PC-3 (cell line): ENCODE measurements at regions not wholly inside any gene's neighbourhood (a gene's known extent, or its start where the extent isn't known, plus 50 kb on each side); places are given as distances from the start of the nearest gene placed in this dataset.

Experiments
- ATAC-seq: fragments of 200-7000 bp; cut with Tn5 transposase; 2 replicates; pipeline ENCODE4 v1.9.1; 2020; ENCODE audit warnings: mild to moderate bottlenecking, moderate library complexity
- BruUV-seq: library from RNA; stranded (reverse); fragments of 400-500 nt; replicated peaks from 2 replicates; lab custom pipeline; 2021; lab: Mats Ljungman, UMichigan
- CTCF ChIA-PET: fragments of 300-600 bp; sonication (Branson Sonifier 250); formaldehyde crosslinking; loops from one replicate; lab custom pipeline; 2022; ENCODE audit warnings: antibody characterized with exemption; lab: Charles Lee
- POLR2A ChIA-PET: fragments of 300-600 bp; sonication (Branson Sonifier 250); formaldehyde crosslinking; loops from one replicate; lab custom pipeline; 2022; ENCODE audit warnings: antibody characterized with exemption; ENCODE audit not compliant: unreplicated experiment; lab: Charles Lee
- DNase-seq: peaks from one replicate; pipeline ENCODE4 v3.0.0-alpha.2; 2015
- H2AFZ ChIP-seq: fragments of 300-600 bp; sonication (generic); 2 replicates; pipeline ENCODE4 v1.6.0; 2016; ENCODE audit warnings: antibody characterized with exemption, low read length
- H3F3A ChIP-seq: fragments of 300-600 bp; sonication (generic); one replicate; pipeline ENCODE4 v1.6.0; 2017; ENCODE audit warnings: antibody characterized with exemption, low read length, control low read depth, mild to moderate bottlenecking; ENCODE audit not compliant: unreplicated experiment
- H3K27ac ChIP-seq: fragments of 300-600 bp; sonication (generic); 2 replicates; pipeline ENCODE4 v1.5.1; 2016; ENCODE audit warnings: mild to moderate bottlenecking, low read length
- H3K27me3 ChIP-seq: fragments of 300-600 bp; sonication (generic); 2 replicates; pipeline ENCODE4 v1.6.1; 2016; ENCODE audit warnings: low read length, mixed read lengths
- H3K36me3 ChIP-seq: fragments of 300-600 bp; sonication (generic); 2 replicates; pipeline ENCODE4 v1.6.1; 2016; ENCODE audit warnings: low read depth, mixed run types, low read length, mixed read lengths
- H3K4me1 ChIP-seq: fragments of 300-600 bp; sonication (generic); 2 replicates; pipeline ENCODE4 v1.5.1; 2016; ENCODE audit warnings: low read length; ENCODE audit not compliant: insufficient read depth
- H3K4me2 ChIP-seq: fragments of 300-600 bp; sonication (generic); 2 replicates; pipeline ENCODE4 v1.6.0; 2016; ENCODE audit warnings: low read length
- H3K4me3 ChIP-seq: fragments of 300-600 bp; sonication (generic); 2 replicates; pipeline ENCODE4 v1.5.1; 2016; ENCODE audit warnings: mild to moderate bottlenecking, low read length, mixed read lengths
- H3K79me2 ChIP-seq: fragments of 300-600 bp; sonication (generic); 2 replicates; pipeline ENCODE4 v1.6.1; 2017; ENCODE audit warnings: low read length, mixed read lengths
- H3K9ac ChIP-seq: fragments of 300-600 bp; sonication (generic); 2 replicates; pipeline ENCODE4 v1.6.0; 2016; ENCODE audit warnings: mild to moderate bottlenecking, low read length
- H3K9me2 ChIP-seq: fragments of 300-600 bp; sonication (generic); replicated peaks from 2 replicates; pipeline ENCODE4 v1.6.1; 2016; ENCODE audit warnings: mixed run types, low read length, mixed read lengths
- H3K9me3 ChIP-seq: fragments of 300-600 bp; sonication (generic); 2 replicates; pipeline ENCODE4 v1.6.1; 2016; ENCODE audit warnings: low read length, mixed read lengths
- H4K20me1 ChIP-seq: fragments of 300-600 bp; sonication (generic); 2 replicates; pipeline ENCODE4 v1.6.1; 2016; ENCODE audit warnings: low read length, mixed read lengths
- CTCF ChIP-seq: fragments of 300-600 bp; sonication (generic); conservative IDR thresholded peaks from 2 replicates; pipeline ENCODE4 v1.5.1; 2017; ENCODE audit warnings: antibody characterized with exemption, low read depth, mild to moderate bottlenecking, low read length
- EZH2 ChIP-seq: fragments of 300-600 bp; sonication (generic); IDR thresholded peaks from one replicate; pipeline ENCODE4 v1.6.1; 2017; ENCODE audit warnings: antibody characterized with exemption, mild to moderate bottlenecking, low read length; ENCODE audit not compliant: unreplicated experiment
- EZH2phosphoT487 ChIP-seq: fragments of 300-600 bp; sonication (generic); IDR thresholded peaks from 2 replicates; pipeline ENCODE4 v1.6.1; 2018; ENCODE audit warnings: mild to moderate bottlenecking, antibody characterized with exemption, low read length, borderline replicate concordance
- intact Hi-C: fragments of 100-400 bp; cut with micrococcal nuclease; formaldehyde crosslinking; loops from 2 replicates; pipeline ENCODE4 v1.9.0; 2023

DNA sequence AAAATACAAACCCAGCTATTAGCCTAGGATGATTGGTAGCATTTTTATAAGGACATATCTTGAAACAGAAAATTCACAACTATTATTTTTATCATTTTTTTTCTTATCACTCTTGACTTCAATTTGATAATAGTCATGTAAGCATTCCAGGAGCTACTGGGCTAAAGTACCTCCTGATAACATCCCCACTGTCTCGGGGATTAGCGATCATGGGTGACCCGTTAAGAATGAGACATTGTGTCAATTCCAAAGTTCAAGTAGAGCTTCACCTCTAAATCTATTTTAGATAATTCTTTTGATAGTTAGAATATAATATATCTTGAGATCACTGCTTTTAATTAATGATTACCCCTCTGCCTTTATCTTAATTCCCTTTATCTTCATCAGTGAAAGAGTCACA, 1204.5 kb upstream of the CHAC2 start:
- ChIA-PET CTCF (no interaction called here), POLR2A (no interaction called here)
- no TSS peak for BruUV-seq
- Histone ChIP-seq H3K9me2 (no peaks in the 10 kb centered on the region), H3K4me2 (no peak overlapping the region), H2AFZ (no peak overlapping the region), H3K9me3 (no peaks in the 10 kb centered on the region), H3K36me3 (no peaks in the 10 kb centered on the region), H3K4me1 (no peaks in the 10 kb centered on the region), H4K20me1 (no peaks in the 10 kb centered on the region), H3K4me3 (no peak overlapping the region), H3K27me3 (no peaks in the 10 kb centered on the region), H3F3A (no peaks in the 10 kb centered on the region), H3K9ac (no peak overlapping the region), H3K27ac (no peak overlapping the region), H3K79me2 (no peaks in the 10 kb centered on the region)
- DNase-seq (no peak), ATAC-seq (no peak)
- intact Hi-C loops: no loop called here
- no peak for TF ChIP-seq CTCF
- no peak for TF ChIP-seq EZH2
- TF ChIP-seq EZH2phosphoT487: no peak

- no peak for DNase-seq
- Histone ChIP-seq H3K79me2 (no peaks in the 10 kb centered on the region), H2AFZ (no peak overlapping the region), H3K4me2 (no peak overlapping the region), H4K20me1 (no peaks in the 10 kb centered on the region), H3K27ac (no peak overlapping the region), H3F3A (no peaks in the 10 kb centered on the region), H3K4me3 (no peak overlapping the region), H3K36me3 (no peaks in the 10 kb centered on the region), H3K27me3 (no peaks in the 10 kb centered on the region), H3K9ac (no peak overlapping the region), H3K9me3 (no peaks in the 10 kb centered on the region), H3K9me2 (no peaks in the 10 kb centered on the region), H3K4me1 (no peaks in the 10 kb centered on the region)
- no peak for ATAC-seq
- ChIA-PET POLR2A (no interaction called here), CTCF (no interaction called here)
- TF ChIP-seq EZH2 (no peak), EZH2phosphoT487 (no peak)
- intact Hi-C loops: no loop called here
- no TSS peak for BruUV-seq
These were observed 1209.3 kb upstream of the CHAC2 start for GRCh38 chr2:52558265-52558664.

GRCh38 chr2:52542297-52542696, 1225.3 kb upstream of the CHAC2 start:
- Histone ChIP-seq H3K4me2 (no peak overlapping the region), H3K9ac (no peak overlapping the region), H3K36me3 (no peaks in the 10 kb centered on the region), H3K27ac (no peak overlapping the region), H3K9me2 (no peaks in the 10 kb centered on the region), H3K4me3 (no peak overlapping the region), H3K27me3 (no peaks in the 10 kb centered on the region), H2AFZ (no peak overlapping the region), H3K9me3 (no peaks in the 10 kb centered on the region; the same call in 1 of the 2 replicates), H4K20me1 (no peaks in the 10 kb centered on the region), H3K79me2 (no peaks in the 10 kb centered on the region), H3K4me1 (no peaks in the 10 kb centered on the region), H3F3A (no peaks in the 10 kb centered on the region)
- TF ChIP-seq EZH2phosphoT487 (no peak), CTCF (no peak)
- POLR2A ChIA-PET: no interaction called here
- DNase-seq (no peak), ATAC-seq (no peak)
- no TSS peak for BruUV-seq
- CTCF ChIA-PET: no interaction called here
- intact Hi-C loops: no loop called here
